Calu3 (cell line): ENCODE measurements at regions not wholly inside any gene's neighbourhood (a gene's known extent, or its start where the extent isn't known, plus 50 kb on each side); places are given as distances from the start of the nearest gene placed in this dataset.

Experiments used
- BruUV-seq: library from RNA; stranded (reverse); fragments of 400-500 nt; replicated peaks from 2 replicates; lab custom pipeline; 2021; lab: Mats Ljungman, UMichigan
- CTCF ChIA-PET: fragments of 300-600 bp; sonication (Branson Sonifier 250); formaldehyde crosslinking; loops from one replicate; lab custom pipeline; 2022; ENCODE audit warnings: antibody characterized with exemption; lab: Charles Lee
- DNase-seq: peaks from one replicate; pipeline ENCODE4 v3.0.0; 2022
- H3K27ac Mint-ChIP-seq: one replicate; pipeline ENCODE4 v1.8.0; 2022; ENCODE audit warnings: mixed read lengths; ENCODE audit not compliant: unreplicated experiment
- H3K27me3 Mint-ChIP-seq: one replicate; pipeline ENCODE4 v1.8.0; 2022; ENCODE audit warnings: mixed read lengths; ENCODE audit not compliant: unreplicated experiment
- H3K36me3 Mint-ChIP-seq: one replicate; pipeline ENCODE4 v1.8.0; 2022; ENCODE audit warnings: mild to moderate bottlenecking, moderate library complexity, mixed read lengths; ENCODE audit not compliant: insufficient read depth, unreplicated experiment
- H3K4me1 Mint-ChIP-seq: one replicate; pipeline ENCODE4 v1.8.0; 2022; ENCODE audit warnings: mild to moderate bottlenecking, low read depth, mixed read lengths; ENCODE audit not compliant: unreplicated experiment
- H3K4me3 Mint-ChIP-seq: one replicate; pipeline ENCODE4 v1.8.0; 2022; ENCODE audit warnings: mild to moderate bottlenecking, low read depth, moderate library complexity, mixed read lengths; ENCODE audit not compliant: unreplicated experiment
- H3K9me3 Mint-ChIP-seq: one replicate; pipeline ENCODE4 v1.8.0; 2022; ENCODE audit warnings: low read depth, mixed read lengths; ENCODE audit not compliant: unreplicated experiment
- intact Hi-C: fragments of 100-400 bp; cut with micrococcal nuclease; formaldehyde crosslinking; loops from one replicate; pipeline ENCODE4 v1.10.0; 2022; ENCODE audit not compliant: unreplicated experiment
- TF ChIP-seq, protein P1 (sequence below): fragments of 200-600 bp; IDR thresholded peaks from one replicate; pipeline ENCODE4 v1.8.0; 2022; ENCODE audit warnings: antibody characterized with exemption; ENCODE audit not compliant: unreplicated experiment

GRCh38 chr11:80420374-80420773, 979.5 kb upstream of the TENM4 start:
- H3K4me1 Mint-ChIP-seq = no peaks in the 10 kb centered on the region

DNA sequence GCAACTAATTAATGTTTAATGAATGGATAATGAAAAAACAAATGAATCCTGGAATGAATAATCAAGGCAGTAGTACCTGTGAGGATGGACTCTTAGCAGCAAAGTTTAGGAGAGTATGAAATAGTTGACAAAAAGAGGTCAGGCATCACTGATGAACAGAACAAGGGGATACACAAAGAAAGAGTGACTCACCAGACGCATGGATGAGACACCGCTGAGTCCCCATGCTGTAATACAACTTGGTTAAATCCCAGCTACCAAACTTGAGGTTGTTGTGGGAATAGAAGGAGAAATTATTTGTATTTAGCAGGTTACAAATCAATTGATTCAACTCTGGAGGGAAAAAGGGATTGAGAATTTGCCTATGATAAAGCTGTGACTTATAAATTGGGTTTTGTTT, 976.9 kb upstream of the TENM4 start:
- Mint-ChIP-seq H3K27ac (no peak overlapping the region), H3K27me3 (no peaks in the 10 kb centered on the region), H3K4me1 (no peaks in the 10 kb centered on the region), H3K36me3 (no peaks in the 10 kb centered on the region), H3K9me3 (peaks cover 4% of the 10 kb centered on the region), H3K4me3 (no peak overlapping the region)
- TF ChIP-seq, protein P1, sequence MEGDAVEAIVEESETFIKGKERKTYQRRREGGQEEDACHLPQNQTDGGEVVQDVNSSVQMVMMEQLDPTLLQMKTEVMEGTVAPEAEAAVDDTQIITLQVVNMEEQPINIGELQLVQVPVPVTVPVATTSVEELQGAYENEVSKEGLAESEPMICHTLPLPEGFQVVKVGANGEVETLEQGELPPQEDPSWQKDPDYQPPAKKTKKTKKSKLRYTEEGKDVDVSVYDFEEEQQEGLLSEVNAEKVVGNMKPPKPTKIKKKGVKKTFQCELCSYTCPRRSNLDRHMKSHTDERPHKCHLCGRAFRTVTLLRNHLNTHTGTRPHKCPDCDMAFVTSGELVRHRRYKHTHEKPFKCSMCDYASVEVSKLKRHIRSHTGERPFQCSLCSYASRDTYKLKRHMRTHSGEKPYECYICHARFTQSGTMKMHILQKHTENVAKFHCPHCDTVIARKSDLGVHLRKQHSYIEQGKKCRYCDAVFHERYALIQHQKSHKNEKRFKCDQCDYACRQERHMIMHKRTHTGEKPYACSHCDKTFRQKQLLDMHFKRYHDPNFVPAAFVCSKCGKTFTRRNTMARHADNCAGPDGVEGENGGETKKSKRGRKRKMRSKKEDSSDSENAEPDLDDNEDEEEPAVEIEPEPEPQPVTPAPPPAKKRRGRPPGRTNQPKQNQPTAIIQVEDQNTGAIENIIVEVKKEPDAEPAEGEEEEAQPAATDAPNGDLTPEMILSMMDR = no peak
- CTCF ChIA-PET = interaction anchor here (1.2 kb wide), 1 partner anchor 1608 kb away, joined by 3 read pairs; no protein-coding TSS in a partner anchor
- BruUV-seq = no TSS peak
- intact Hi-C loops = no loop called here
- DNase-seq = no peak

More at GRCh38 chr11:80420374-80420773, 979.5 kb upstream of the TENM4 start:
- TF ChIP-seq, protein P1 = no peak
- no peak for DNase-seq
- Mint-ChIP-seq H3K27ac (no peak overlapping the region), H3K9me3 (peaks cover 4% of the 10 kb centered on the region), H3K4me3 (no peak overlapping the region), H3K27me3 (no peaks in the 10 kb centered on the region), H3K36me3 (no peaks in the 10 kb centered on the region)
- intact Hi-C loops = no loop called here
- no TSS peak for BruUV-seq
- CTCF ChIA-PET = no interaction called here

DNA sequence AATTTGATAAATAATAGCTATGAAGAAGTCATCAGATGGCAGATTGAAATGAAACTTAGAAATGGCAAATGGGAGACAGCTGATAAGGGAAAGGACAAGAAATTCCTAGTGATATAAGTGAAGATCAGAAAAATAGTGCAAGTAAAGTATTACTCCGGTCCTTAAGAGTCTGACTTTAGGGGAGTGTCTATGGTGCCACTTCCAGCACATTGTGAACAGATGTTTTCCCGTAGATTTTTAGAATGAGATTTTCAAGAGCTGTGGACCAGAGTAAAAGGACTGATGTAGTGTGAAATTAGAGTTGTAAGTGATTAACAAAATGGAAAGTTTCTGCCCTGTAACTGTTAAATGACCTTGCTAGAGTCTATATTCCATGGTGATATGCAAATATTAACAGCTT, 974.8 kb upstream of the TENM4 start:
- no peak overlapping the region for H3K27ac Mint-ChIP-seq
- DNase-seq = no peak
- BruUV-seq = no TSS peak
- no peaks in the 10 kb centered on the region for H3K36me3 Mint-ChIP-seq
- H3K4me1 Mint-ChIP-seq = no peaks in the 10 kb centered on the region
- TF ChIP-seq, protein P1 = no peak
- CTCF ChIA-PET = no interaction called here
- intact Hi-C loops = no loop called here
- peaks cover 4% of the 10 kb centered on the region for H3K9me3 Mint-ChIP-seq
- H3K4me3 Mint-ChIP-seq = no peak overlapping the region
- H3K27me3 Mint-ChIP-seq = no peaks in the 10 kb centered on the region

- DNase-seq = no peak
- no peak overlapping the region for H3K4me3 Mint-ChIP-seq
- TF ChIP-seq, protein P1 = no peak
- H3K9me3 Mint-ChIP-seq = peaks cover 4% of the 10 kb centered on the region
- H3K27me3 Mint-ChIP-seq = no peaks in the 10 kb centered on the region
- H3K4me1 Mint-ChIP-seq = no peaks in the 10 kb centered on the region
- H3K36me3 Mint-ChIP-seq = no peaks in the 10 kb centered on the region
- intact Hi-C loops = no loop called here
- no peak overlapping the region for H3K27ac Mint-ChIP-seq
- CTCF ChIA-PET = no interaction called here
- BruUV-seq = no TSS peak
Observed at GRCh38 chr11:80414181-80415165, 973.6 kb upstream of the TENM4 start.
